ENCODE measurements at regions not wholly inside any gene's neighbourhood (a gene's known extent, or its start where the extent isn't known, plus 50 kb on each side); places are given as distances from the start of the nearest gene placed in this dataset.

GRCh38 chr11:129590753-129591475 lies 215.3 kb downstream of the BARX2 start:
- DNase-seq (ENCODE audit: low read depth, low spot score) = no peak

GRCh38 chr11:129591527-129591926 lies 215.9 kb downstream of the BARX2 start:
- DNase-seq (ENCODE audit: low read depth, low spot score) = no peak

- DNase-seq (ENCODE audit: low read depth, low spot score) = no peak
These were observed 216.5 kb downstream of the BARX2 start for GRCh38 chr11:129592191-129592590.

GRCh38 chr11:129593098-129593497 lies 217.4 kb downstream of the BARX2 start:
- no peak for DNase-seq (ENCODE audit: low read depth, low spot score)

- no peak for DNase-seq (ENCODE audit: low read depth, low spot score)
These were observed 219.7 kb downstream of the BARX2 start for GRCh38 chr11:129595038-129595962.

GRCh38 chr11:129596351-129596750 lies 219.3 kb upstream of the TMEM45B start:
- DNase-seq (ENCODE audit: low read depth, low spot score) = no peak

GRCh38 chr11:129598378-129598777 lies 217.3 kb upstream of the TMEM45B start:
- no peak for DNase-seq (ENCODE audit: low read depth, low spot score)

GRCh38 chr11:129605815-129606214 lies 209.8 kb upstream of the TMEM45B start:
- DNase-seq (ENCODE audit: low read depth, low spot score) = no peak

GRCh38 chr11:129608711-129609110 lies 206.9 kb upstream of the TMEM45B start:
- no peak for DNase-seq (ENCODE audit: low read depth, low spot score)

- DNase-seq (ENCODE audit: low read depth, low spot score) = no peak
These were observed 205.5 kb upstream of the TMEM45B start for GRCh38 chr11:129610125-129610524.

- DNase-seq (ENCODE audit: low read depth, low spot score) = no peak
These were observed 205.1 kb upstream of the TMEM45B start for GRCh38 chr11:129610545-129610944.

- no peak for DNase-seq (ENCODE audit: low read depth, low spot score)
These were observed 203.8 kb upstream of the TMEM45B start for GRCh38 chr11:129611661-129612446.

GRCh38 chr11:129612447-129612961 lies 203.1 kb upstream of the TMEM45B start:
- no peak for DNase-seq (ENCODE audit: low read depth, low spot score)

GRCh38 chr11:129613071-129613470 lies 202.6 kb upstream of the TMEM45B start:
- no peak for DNase-seq (ENCODE audit: low read depth, low spot score)

- DNase-seq (ENCODE audit: low read depth, low spot score) = no peak
These were observed 201.2 kb upstream of the TMEM45B start for GRCh38 chr11:129614256-129614944.

- no peak for DNase-seq (ENCODE audit: low read depth, low spot score)
These were observed 197.5 kb upstream of the TMEM45B start for GRCh38 chr11:129618046-129618569.

GRCh38 chr11:129620237-129621104 lies 195.2 kb upstream of the TMEM45B start:
- no peak for DNase-seq (ENCODE audit: low read depth, low spot score)

GRCh38 chr11:129625930-129626329 lies 189.7 kb upstream of the TMEM45B start:
- no peak for DNase-seq (ENCODE audit: low read depth, low spot score)

GRCh38 chr11:129631201-129631600 lies 184.4 kb upstream of the TMEM45B start:
- DNase-seq (ENCODE audit: low read depth, low spot score) = no peak

GRCh38 chr11:129636926-129637325 lies 178.7 kb upstream of the TMEM45B start:
- DNase-seq (ENCODE audit: low read depth, low spot score) = no peak

All from activated naive CD8-positive, alpha-beta T cell treated with anti-CD3 and anti-CD28 coated beads, Interleukin-2, amount 50 U/mL, for 16 hours (primary cell).